DOHH2 (cell line): ENCODE measurements at regions not wholly inside any gene's neighbourhood (a gene's known extent, or its start where the extent isn't known, plus 50 kb on each side); places are given as distances from the start of the nearest gene placed in this dataset.

Source experiments
- H3F3A ChIP-seq: fragments of 200-600 bp; sonication (generic), shearing (Covaris generic); 2 replicates; pipeline ENCODE4 v1.6.0; 2016; ENCODE audit warnings: antibody characterized with exemption, mild to moderate bottlenecking; ENCODE audit not compliant: control insufficient read depth, insufficient read depth
- H3K27ac ChIP-seq: fragments of 200-600 bp; sonication (generic); 2 replicates; pipeline ENCODE4 v1.5.1; 2014; ENCODE audit warnings: low read depth, mild to moderate bottlenecking, low read length, moderate library complexity
- H3K27me3 ChIP-seq: fragments of 200-600 bp; sonication (generic); 2 replicates; pipeline ENCODE4 v1.6.1; 2014; ENCODE audit warnings: mild to moderate bottlenecking, low read length, mixed read lengths; ENCODE audit not compliant: control insufficient read depth
- H3K36me3 ChIP-seq: fragments of 200-600 bp; sonication (generic); 2 replicates; pipeline ENCODE4 v1.6.1; 2014; ENCODE audit warnings: mild to moderate bottlenecking, low read length, moderate library complexity, mixed read lengths; ENCODE audit not compliant: control insufficient read depth
- H3K4me1 ChIP-seq: fragments of 200-600 bp; sonication (generic); 2 replicates; pipeline ENCODE4 v1.6.1; 2014; ENCODE audit warnings: mild to moderate bottlenecking, low read length, mixed read lengths; ENCODE audit not compliant: control insufficient read depth
- H3K4me2 ChIP-seq: fragments of 200-600 bp; sonication (generic); 2 replicates; pipeline ENCODE4 v1.6.0; 2014; ENCODE audit warnings: mild to moderate bottlenecking, low read length, moderate library complexity
- H3K4me3 ChIP-seq: fragments of 200-600 bp; sonication (generic); 2 replicates; pipeline ENCODE4 v1.5.1; 2014; ENCODE audit warnings: mild to moderate bottlenecking, low read length, mixed read lengths
- H3K79me2 ChIP-seq: fragments of 200-600 bp; sonication (generic); 2 replicates; pipeline ENCODE4 v1.6.1; 2014; ENCODE audit warnings: mild to moderate bottlenecking, low read length, mixed read lengths; ENCODE audit not compliant: control insufficient read depth
- H3K9me2 ChIP-seq: fragments of 200-600 bp; sonication (generic); replicated peaks from 2 replicates; pipeline ENCODE4 v1.6.1; 2014; ENCODE audit warnings: mild to moderate bottlenecking, low read length, mixed read lengths; ENCODE audit not compliant: control insufficient read depth
- H3K9me3 ChIP-seq: fragments of 200-600 bp; sonication (generic); 2 replicates; pipeline ENCODE4 v1.6.1; 2014; ENCODE audit warnings: antibody characterized with exemption, low read length, mixed read lengths; ENCODE audit not compliant: control insufficient read depth, insufficient read depth
- H4K20me1 ChIP-seq: fragments of 200-600 bp; sonication (generic); 2 replicates; pipeline ENCODE4 v1.6.0; 2014; ENCODE audit warnings: low read depth, mild to moderate bottlenecking, antibody characterized with exemption, low read length, moderate library complexity; ENCODE audit not compliant: control insufficient read depth, insufficient read depth
- CTCF ChIP-seq: fragments of 200-600 bp; sonication (generic); IDR thresholded peaks from one replicate; pipeline ENCODE4 v1.5.1; 2014; ENCODE audit warnings: antibody characterized with exemption, mild to moderate bottlenecking, low read depth, low read length; ENCODE audit not compliant: poor library complexity, severe bottlenecking
- EZH2phosphoT487 ChIP-seq: fragments of 200-600 bp; sonication (generic); IDR thresholded peaks from 2 replicates; pipeline ENCODE4 v1.6.1; 2017; ENCODE audit warnings: borderline replicate concordance, mild to moderate bottlenecking, antibody characterized with exemption, low read length, moderate library complexity, mixed read lengths

DNA sequence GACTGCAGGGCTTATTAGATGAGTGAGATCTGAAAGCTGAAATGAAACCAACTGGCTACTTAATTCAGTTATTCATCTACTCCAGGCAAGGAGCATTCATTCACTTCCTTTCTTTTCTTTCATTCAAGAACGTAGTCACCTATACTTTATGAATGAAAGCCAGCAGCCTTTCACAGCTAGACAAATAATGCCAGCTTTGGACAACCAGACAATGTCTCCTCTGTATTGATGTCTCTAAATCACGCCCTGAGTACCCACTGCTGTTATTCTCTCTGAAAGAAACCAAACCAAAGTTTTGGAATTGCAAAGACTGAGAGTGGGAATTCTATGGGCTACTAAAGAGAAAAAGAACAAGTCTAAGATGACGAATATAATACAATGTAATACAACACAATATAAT lies 121.2 kb upstream of the PTPN3 start:
- TF ChIP-seq CTCF = no peak
- no peak for TF ChIP-seq EZH2phosphoT487
- Histone ChIP-seq H3K9me3 (no peaks in the 10 kb centered on the region), H3K4me2 (no peak overlapping the region), H3K9me2 (no peaks in the 10 kb centered on the region), H3F3A (no peaks in the 10 kb centered on the region), H3K36me3 (no peaks in the 10 kb centered on the region), H3K27ac (no peak overlapping the region), H3K4me3 (no peak overlapping the region), H3K27me3 (no peaks in the 10 kb centered on the region), H4K20me1 (no peaks in the 10 kb centered on the region), H3K79me2 (no peaks in the 10 kb centered on the region), H3K4me1 (no peaks in the 10 kb centered on the region)

DNA sequence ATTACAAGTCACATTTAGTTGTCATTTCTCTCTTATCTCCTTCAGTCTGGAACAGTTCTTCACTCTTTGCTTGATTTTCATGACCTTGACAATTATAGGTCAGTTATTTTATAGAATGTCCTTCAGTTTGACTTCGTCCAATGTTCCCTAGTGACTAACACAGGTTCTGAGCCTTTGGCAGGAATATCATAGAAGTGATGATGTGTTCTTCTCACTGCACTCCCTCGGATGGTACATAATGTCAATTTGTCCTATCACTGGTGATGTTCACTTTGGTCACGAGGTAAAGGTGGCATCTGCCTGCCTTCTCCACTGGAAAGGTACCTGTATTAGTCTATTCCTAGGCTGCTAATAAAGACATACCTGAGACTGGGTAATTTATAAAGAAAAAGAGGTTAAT lies 126.0 kb upstream of the PTPN3 start:
- Histone ChIP-seq H3K4me1 (no peaks in the 10 kb centered on the region), H3K36me3 (no peaks in the 10 kb centered on the region), H4K20me1 (no peaks in the 10 kb centered on the region), H3K9me2 (no peaks in the 10 kb centered on the region), H3K4me2 (no peak overlapping the region), H3K27ac (no peak overlapping the region), H3K79me2 (no peaks in the 10 kb centered on the region), H3K27me3 (no peaks in the 10 kb centered on the region; the same call in 1 of the 2 replicates), H3F3A (no peaks in the 10 kb centered on the region), H3K4me3 (no peak overlapping the region), H3K9me3 (no peaks in the 10 kb centered on the region)
- TF ChIP-seq EZH2phosphoT487 (no peak), CTCF (no peak)

- H3K79me2 ChIP-seq = no peaks in the 10 kb centered on the region
- H3K9me3 ChIP-seq = no peaks in the 10 kb centered on the region
- H3F3A ChIP-seq = no peaks in the 10 kb centered on the region
- no peak overlapping the region for H3K27ac ChIP-seq
- H3K27me3 ChIP-seq = no peaks in the 10 kb centered on the region; the same call in 1 of the 2 replicates
- no peaks in the 10 kb centered on the region for H3K9me2 ChIP-seq
- H4K20me1 ChIP-seq = no peaks in the 10 kb centered on the region
- no peaks in the 10 kb centered on the region for H3K4me1 ChIP-seq
- no peak overlapping the region for H3K4me3 ChIP-seq
- no peak for TF ChIP-seq EZH2phosphoT487
- TF ChIP-seq CTCF = no peak
- no peak overlapping the region for H3K4me2 ChIP-seq
- H3K36me3 ChIP-seq = no peaks in the 10 kb centered on the region
These were observed 126.8 kb upstream of the PTPN3 start for GRCh38 chr9:109624896-109625295.

GRCh38 chr9:109627042-109627441 lies 128.9 kb upstream of the PTPN3 start:
- Histone ChIP-seq H3K27ac (no peak overlapping the region), H3K36me3 (no peaks in the 10 kb centered on the region), H3K27me3 (no peaks in the 10 kb centered on the region; the same call in 1 of the 2 replicates), H4K20me1 (no peaks in the 10 kb centered on the region), H3K4me2 (no peak overlapping the region), H3F3A (no peaks in the 10 kb centered on the region), H3K9me2 (no peaks in the 10 kb centered on the region), H3K4me1 (no peaks in the 10 kb centered on the region), H3K4me3 (no peak overlapping the region), H3K79me2 (no peaks in the 10 kb centered on the region), H3K9me3 (no peaks in the 10 kb centered on the region)
- TF ChIP-seq EZH2phosphoT487 (no peak), CTCF (no peak)
